CD1c-positive myeloid dendritic cell (primary cell): ENCODE measurements at regions not wholly inside any gene's neighbourhood (a gene's known extent, or its start where the extent isn't known, plus 50 kb on each side); places are given as distances from the start of the nearest gene placed in this dataset.
"Not testable (repeated sequence)": the region's sequence is repeated elsewhere in the genome, so short reads cannot be mapped to it uniquely, and the experiment has no call there.

Experiments used
- DNase-seq: peaks from one replicate; pipeline ENCODE4 v3.0.0-alpha.2; 2016; ENCODE audit errors: extremely low spot score

DNA sequence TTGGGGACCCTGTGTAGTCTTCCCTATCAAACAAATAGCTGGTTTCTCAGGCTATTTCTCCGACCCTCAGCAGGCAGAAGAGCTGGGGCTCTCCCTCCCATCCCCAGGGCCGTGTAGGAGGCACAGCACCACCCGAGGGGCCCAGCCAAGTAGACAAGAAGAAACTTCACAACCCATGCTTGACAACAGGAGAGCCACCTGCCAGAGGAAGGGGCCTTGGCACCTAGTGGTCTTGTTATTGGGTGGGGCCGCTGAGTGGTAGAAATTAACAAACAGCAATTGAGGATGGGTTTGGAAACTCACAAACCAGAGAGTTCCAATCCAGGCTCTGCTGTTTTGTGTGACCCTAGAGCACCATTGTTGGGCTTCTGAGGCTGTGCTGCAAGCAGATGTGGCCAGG is 108.5 kb upstream of the CHD6 start:
- DNase-seq, result no peak

DNA sequence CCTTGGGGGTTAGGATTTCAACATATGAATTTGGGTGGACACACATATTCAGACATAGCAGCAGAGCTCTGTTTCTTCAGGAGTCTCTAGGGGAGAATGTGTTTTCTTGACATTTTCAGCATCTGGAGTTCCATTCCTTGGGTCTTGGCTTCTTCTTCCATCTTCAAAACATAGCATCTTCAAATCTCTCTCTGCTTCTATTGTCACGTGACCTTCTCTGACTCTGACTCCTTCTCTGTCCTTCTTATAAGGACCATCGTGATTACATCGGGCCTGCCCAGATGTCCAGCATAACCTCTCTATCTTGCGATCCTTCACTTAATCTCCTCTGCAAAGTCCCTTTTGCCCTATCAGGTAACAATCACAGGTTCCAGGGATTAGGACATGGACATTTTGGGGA is 101.0 kb upstream of the CHD6 start:
- no peak for DNase-seq

DNA sequence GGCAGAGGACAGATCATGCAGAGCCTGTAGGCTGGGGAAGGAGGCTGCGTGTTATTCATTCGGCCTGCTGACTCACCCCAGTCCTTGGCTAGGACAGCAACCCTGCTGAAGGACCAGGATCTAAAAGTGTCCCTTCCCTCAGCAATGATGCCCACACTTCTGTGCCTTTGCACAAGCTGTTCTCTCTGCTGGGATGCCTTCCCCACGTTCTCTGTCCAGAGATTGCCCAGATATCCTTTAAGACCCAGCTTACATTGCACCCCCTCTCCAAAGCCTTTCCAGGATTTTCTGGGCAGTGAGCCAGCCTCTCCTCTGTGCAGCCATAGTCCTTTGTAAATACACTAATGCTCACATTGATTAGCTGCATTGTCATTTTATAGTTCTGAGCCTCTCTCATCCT is 99.3 kb upstream of the CHD6 start:
- DNase-seq, result no peak

DNA sequence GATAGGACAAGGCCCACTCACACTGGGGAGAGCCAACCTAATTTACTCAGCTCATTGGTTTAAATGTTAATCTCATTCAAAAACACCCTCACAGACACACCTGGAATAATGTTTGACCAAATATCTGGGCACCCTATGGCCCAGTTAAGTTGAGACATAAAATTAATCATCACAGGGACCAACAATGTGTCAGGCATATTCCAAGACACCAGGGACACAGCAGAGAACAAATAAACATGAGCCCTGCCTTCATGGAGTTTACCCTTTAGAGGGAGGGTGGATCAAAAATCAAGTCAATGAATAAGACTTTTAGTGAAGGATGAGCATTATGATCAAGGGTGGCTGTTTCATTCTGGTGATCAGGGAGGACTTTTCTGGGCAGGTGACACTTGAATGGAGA is 98.7 kb upstream of the CHD6 start:
- DNase-seq, result no peak

DNA sequence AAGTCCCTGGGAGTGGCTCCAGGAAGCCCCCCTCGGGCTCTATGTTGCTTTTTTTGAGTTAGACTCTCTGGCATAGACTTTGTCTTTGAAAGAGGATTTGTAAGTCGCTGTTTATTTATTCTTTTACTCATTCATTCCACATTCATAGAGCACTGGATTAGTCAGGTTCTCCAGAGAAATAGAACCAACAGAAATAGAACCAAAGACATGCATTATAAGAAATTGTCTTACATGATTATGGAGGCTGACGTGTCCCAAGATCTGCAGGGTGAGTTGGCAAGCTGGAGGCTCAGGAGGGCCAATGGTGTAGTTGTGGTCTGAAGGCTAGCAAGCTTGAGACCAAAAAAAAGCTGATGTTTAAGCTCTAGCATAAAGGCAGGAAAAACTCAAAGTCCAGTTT is 98.3 kb upstream of the CHD6 start:
- no peak for DNase-seq

DNA sequence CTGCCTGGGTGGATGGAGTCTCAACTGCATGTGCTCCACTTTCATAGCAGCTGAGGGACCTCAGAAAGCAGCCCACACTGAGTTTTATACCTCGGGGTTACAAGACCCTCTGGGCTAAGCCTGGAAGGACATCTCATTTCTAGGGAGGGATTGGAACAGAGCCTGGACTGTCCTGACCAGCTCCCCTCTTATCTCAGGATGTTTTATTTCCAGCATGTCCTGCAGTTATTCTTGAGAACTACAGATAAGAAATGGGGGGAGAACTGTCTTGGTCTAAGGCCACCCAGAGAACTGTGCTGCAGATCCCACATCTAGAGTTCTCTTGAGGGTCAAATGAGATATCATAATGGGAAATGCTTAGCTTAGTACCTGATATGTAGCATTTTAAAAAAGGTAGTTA is 97.3 kb upstream of the CHD6 start:
- no peak for DNase-seq

DNA sequence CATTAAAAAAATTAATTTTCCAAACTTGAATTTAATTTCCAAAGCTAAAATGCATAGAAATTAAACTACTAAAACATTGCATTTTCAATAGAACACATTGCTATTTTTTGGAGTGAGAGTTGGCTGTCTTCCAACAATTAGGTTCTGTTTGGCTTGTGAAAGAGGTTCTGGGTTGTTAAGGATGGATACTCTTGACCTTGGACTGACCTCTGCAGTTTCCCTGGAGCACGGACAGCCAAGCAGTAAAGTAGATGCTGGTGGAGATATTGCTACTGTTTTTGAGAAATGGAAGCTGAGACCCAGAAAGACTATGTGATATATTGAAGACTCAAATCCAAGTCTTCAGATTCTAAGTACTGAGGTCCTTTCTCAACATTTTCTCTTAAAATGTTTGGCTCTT is 95.9 kb upstream of the CHD6 start:
- no peak for DNase-seq

DNA sequence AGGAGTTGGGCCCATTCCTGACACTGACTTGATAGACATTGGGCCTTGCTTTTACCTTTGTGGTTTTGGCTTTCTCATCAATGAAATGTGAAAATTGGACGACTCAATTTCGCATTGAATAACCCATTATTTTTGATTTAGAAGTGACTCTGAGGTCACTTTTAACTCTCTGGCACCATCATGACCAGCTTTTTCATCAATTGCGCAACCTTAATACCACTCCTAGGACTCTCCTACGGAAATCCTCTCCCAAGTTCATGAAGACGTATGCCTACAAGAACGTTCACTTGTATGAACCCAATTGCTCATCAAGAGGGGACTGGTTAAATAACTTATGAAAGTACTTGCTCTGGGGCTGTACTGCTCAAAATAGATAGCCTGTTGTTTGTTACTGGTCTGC is 86.7 kb upstream of the CHD6 start:
- no peak for DNase-seq

DNA sequence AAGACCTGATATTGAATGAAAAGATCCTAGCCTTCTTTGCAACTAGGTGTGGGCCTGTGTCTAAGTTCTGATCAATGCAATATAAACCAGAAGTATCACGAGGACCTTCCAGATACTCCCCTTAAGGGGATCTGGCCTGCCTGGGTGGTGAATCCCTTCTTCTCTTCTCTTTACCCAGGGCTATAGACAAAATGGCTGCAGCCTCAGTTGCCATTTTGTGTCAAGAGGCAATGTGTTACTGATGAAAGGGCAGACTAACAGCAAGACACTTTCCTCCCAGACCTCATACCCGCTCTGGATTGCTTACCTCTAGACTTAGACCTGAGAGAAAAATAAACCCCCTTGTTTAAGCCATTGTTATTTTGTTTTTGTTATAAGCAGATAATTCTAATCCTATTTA is 84.5 kb upstream of the CHD6 start:
- no peak for DNase-seq

DNA sequence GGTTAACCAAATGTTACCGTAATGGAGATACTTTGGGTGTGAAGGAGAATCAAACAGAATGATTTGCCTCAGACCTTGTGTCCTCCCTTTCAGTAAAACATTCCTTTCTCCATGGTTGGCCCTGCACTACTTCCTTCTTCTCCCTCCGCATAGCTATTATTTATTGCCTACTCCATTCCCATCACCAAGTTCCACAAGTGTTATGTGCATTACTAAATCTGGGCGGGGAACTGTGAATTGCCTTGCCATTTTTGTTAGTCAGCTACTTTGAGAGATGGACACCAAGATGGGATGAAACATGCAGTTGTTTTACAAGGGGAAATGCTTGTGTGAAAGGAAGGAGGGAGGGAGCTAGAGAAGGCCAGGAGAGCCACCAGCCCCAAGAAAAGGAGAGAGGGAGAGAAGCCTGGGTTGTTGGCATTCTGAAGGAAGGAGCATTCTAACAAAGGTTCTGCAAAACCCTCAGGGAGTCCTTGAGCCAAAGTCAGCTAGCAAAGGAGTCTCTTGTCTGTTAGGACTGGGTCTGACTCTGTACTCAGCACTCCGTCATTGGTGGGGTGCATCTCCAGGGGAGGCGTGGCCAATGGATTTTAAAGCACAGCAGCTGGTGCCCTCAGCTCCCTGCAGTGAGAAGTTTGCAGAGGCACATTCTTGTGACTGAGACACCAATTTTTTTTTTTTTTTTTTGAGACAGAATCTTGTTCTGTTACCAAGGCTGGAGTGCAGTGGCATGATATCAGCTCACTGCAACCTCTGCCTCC is 83.6 kb upstream of the CHD6 start:
- no peak for DNase-seq

DNA sequence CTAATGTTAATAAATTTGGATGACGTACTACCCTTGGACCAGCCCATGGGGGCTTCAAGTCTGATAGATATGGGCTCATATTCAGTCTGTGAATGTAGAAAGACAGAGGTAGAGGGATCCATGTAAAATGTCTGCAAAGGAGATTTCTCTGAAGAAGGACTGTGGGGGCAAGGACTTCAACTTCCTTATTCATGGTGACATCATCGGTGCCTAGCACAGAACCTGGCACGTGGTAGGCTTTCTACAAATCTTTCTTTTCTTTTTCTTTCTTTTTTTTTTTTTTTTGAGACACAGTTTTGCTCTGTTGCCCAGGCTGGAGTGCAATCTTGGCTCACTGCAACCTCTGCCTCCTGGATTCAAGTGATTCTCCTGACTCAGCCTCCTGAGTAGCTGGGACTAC is 81.5 kb upstream of the CHD6 start:
- DNase-seq, result not testable (repeated sequence)

DNA sequence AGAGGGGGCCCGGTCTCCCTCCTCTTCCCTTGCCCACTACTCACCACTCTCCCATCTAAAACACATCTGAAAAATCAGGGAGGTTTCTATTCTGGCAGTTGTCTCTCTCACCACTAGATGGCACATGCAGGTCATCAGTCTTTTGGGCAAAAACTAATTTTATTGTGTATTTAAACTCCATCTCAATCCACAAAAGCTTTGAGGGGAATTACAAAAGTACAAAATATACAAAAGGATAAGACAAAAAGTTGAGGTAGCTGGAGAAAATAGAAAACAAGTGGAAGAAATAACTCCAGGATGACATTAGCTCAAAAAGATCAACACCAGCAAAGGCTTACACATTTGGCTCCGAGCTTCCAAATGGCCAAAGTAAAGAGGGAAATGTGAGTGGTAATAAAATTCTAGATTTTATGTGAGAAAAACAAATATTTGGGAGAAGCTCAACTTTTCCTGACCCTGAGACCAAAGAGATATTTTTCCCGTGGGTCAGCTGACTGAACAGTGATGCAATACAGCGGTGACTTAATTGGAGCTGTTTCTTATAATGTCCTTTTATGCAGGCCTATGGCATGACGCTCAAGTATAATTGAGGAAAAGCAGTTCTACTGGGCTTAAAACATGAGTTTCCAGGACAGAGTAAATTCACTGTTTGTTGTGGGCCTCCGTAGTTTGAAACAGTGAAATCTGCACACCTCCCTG is 79.8 kb upstream of the CHD6 start:
- DNase-seq, result peak; percentile 50

DNA sequence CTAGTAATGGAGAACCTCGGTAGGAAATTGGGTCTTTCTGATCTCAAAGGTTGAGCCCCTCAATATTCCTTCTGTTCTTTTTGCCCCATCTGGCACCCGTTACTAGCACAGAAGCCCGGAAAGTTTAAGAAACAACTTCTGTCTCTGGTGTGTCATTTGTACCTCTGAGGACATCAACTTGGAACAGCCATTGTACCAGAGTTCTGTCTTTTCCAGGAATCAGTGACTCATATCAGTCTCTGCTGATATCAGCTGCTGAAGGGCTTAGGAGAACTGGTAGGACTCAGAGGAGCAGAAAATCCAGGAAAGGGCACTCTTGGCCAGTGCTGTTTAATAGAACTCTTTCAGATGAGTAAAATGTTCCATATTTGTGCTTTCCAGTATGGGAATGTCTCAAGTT is 78.3 kb upstream of the CHD6 start:
- peak; percentile 38 for DNase-seq

DNA sequence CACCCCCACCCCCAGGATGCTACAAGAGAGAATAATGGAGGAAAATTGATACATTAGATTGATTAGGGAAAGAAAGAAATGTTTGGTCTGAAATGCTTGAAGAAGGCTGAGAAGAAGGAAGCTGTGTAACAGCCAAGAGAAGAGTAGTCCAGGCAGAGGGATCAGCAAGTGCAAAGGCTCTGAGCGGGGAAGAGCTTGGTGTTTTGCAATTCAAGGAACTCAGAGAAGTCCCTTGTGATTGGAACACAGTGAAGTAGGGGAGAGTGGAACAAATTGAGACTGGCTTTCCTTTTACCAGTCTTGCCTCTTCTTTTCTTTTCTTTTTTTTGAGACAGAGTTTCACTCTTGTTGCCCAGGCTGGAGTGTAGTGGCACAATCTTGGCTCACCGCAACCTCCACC is 76.6 kb upstream of the CHD6 start:
- DNase-seq, result no peak

DNA sequence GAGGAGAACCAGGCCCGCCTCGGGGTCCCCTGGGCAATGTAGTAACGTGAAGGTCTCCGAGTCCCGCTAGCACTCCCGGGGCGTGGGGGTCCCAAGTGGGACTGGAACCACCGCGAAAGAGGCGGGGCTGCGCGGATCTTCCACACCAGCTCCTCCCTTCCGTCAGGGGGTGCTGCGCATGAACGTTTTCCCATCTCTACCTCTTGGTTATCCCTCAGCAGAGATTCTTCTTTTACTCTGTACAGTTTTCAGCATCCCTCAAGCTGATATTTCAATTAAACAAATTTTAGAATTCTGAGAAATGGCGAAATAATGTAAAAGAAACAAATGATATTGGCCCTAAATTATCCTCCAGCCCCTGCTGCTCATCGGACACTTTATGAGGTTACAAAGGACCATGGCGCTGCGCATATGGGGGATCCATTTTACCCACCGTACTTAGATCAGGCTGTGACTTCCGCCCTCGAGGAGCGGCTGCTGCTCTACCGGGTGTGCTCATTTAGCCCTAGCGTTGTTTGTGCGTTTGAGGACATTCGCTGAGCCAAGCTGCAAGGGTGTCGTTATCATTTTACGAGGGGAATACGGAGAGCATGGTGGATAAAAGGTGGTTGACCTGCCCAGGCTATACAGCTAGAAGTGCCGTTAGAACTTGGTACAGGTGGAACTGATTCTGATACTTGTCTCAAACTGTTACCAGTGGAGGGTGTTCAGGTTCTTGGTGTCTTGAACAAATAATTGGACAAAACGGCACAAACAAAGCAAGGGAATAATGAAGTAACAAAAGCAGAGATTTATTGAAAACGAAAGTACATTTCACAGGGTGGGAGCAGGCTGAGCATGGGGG is 75.2 kb upstream of the CHD6 start:
- peak; percentile 91 for DNase-seq

DNA sequence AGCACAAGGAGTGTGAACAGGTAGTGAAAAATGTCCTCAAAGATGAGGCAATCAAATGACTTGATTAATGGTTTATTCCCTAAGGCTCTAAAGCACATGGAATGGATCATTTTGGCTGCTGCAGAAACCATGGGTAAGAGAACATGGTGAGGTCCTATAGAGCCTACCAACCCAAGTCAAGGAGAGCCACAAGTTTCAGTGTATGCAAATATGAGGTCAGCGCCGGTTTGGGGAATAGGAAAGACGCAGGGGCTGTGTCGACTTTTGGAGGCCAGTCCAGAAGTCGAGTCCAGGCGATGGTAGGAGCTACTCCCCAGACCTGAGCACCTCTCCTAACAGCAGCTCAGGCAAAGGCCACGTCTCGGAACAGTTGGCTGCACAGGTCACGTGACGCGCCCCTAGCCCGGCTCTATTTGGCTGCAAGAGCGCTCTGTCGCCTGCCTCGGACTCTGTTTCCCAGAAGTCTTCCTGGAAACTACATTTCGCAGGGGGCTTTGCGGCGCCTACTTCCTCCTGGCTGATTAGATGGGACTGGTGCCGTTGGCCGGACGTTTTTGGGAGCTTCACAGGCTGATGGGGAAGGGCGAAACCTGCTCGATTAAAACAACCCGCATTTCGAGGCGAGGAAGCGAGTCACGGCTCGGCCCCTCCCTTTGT is 74.4 kb upstream of the CHD6 start:
- DNase-seq, result peak; percentile 67

DNA sequence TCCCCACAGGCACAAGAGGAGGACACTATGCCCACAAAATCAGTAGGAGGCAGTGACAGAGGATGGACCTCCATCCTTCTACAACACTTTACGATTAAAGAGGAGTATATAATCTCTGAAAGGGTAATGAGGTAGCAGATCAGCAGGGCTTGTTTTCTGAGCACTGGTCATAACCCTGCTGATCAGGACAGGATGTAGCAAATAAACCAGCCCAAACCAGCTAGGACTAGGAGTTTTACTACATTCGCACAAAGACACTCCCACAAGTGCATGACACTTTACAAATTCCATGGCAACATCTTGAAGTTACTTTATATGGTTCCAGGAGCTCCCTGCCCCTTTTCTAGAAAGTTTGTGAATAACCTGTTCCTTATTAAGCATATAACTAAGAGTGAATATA is 73.3 kb upstream of the CHD6 start:
- DNase-seq, result no peak

DNA sequence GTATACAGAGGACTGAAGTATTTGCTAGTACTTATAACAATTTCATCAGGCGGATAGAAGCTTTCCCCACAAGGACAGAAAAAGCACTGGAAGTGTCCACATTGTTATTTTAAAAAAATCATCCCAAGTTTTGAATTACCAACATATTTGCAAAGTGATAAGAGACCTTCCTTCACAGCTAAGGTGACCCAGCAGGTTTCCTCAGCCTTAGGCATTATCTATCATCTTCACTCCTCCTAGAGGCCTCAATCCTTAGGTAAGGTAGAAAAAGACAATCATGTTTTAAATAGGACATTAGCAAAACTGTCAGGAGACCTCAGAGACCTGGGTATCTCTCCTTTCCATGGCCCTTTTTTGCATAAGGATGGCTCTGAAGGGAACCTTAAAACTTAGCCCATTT is 72.5 kb upstream of the CHD6 start:
- no peak for DNase-seq

DNA sequence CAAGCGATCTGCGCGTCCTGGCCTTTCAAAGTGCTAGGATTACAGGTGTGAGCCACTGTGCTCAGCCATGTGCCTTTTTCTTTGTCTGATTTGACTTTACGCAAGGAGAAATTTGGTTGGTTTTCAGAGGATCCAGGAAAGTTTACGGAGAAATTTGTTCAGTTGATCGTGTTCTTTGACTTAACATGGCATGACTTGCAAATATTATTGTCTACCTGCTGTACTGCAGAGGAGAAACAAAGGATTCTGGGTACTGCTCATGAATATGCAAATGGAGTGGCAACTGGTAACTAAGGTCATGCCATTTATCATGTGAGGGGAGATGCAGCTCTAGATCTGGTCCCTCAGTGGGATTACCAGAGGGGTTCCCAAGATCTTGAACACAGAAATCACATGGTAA is 68.8 kb upstream of the CHD6 start:
- no peak for DNase-seq

DNA sequence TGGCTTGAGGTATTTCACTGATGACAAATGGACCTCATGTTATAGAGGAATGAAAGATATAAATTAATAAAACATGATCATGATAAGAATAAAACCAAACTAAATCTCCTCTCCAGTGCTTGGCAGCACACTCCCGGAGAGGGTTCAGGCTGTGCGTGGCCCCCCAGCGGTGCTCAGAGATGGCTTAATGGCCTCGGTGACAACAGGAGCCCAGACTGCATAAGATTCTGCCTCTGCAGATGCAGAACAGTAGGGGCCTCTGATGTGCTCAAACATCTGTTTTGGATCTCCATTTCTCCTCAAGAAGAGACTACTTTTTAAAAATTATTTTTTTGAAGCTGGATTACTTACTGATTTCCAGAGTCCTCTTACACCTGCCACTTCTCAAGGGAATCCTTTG is 67.0 kb upstream of the CHD6 start:
- not testable (repeated sequence) for DNase-seq

DNA sequence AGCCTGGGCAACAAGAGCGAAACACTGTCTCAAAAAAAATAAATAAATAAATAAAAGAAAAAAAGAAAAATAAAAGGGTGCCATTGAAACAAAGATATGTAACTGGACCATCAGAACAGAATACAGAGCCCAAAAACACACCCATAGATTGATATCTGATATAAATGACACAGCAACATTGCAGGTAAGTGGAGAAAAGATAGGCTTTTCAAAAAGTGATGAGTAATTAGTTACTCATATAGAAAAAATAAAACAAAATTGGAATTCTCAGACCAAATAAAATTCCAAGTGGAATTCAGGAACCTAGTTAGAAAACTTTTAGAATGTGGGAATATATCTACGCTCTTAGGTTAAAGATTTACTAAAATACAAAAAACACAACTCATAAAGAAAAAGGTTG is 60.6 kb upstream of the CHD6 start:
- no peak for DNase-seq

DNA sequence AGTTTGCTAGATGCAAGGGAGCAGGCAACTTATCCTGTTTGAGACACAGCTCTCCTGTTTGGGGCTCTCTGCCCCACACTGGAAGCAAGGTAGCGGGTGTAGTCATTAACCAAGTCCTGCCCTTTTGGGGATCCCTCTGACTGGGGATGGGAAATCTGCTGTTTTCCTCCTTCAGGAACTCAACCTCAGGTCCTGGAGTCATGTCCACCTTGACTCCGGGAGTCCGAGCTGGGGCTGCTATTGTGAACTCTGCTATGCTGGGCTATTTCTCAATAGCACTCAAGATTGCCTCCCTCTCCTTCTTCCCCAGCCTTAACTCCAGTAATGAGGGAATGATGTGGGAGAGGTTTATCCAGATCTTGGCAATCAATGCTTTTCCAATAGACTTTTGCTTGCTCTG is 54.1 kb upstream of the CHD6 start:
- DNase-seq, result no peak
